GDM1 (cell line): ENCODE measurements at regions not wholly inside any gene's neighbourhood (a gene's known extent, or its start where the extent isn't known, plus 50 kb on each side); places are given as distances from the start of the nearest gene placed in this dataset.
"Not testable (repeated sequence)": the region's sequence is repeated elsewhere in the genome, so short reads cannot be mapped to it uniquely, and the experiment has no call there.

Experiments
- DNase-seq: peaks from one replicate; lab custom pipeline; 2025; lab: John Stamatoyannopoulos, UW

DNA sequence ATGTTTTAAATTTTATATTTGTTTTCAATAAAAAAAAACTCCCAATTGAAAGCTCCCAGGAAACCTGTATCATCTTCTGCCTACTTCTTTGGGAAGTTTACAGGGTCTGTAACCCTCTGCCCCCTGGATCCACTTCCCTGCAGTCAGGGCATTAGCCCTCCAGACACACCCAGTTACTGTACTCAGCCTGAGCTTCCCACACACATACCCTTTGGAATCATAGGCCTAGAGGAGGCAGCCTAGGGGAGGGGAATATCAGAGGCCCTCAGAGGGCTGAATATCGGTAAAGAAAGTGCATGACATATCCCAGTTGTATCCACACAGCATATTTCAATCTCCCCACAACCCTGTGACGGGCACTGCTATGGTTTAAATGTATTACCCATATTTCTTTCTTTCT is 56.2 kb upstream of the TFPI start:
- not testable (repeated sequence) for DNase-seq

DNA sequence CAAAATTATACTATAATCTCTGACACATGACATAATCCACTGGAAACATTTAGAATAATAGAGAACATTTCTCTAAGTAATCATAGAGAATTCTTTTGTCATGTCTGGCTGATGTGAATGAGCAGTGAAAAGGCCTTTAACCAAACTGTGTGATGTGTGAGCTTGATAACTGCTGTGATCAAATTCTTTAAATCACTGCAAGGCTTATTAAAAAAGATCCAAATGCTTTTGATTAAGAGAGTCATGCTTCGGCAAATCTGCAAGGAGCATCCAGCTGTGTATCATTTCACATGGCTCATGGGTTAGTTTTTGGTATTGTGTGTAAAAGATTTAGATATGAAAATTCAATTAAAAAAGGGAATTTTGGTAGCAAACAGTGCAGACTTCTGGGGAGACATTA is 58.6 kb upstream of the TFPI start:
- DNase-seq: no peak

DNA sequence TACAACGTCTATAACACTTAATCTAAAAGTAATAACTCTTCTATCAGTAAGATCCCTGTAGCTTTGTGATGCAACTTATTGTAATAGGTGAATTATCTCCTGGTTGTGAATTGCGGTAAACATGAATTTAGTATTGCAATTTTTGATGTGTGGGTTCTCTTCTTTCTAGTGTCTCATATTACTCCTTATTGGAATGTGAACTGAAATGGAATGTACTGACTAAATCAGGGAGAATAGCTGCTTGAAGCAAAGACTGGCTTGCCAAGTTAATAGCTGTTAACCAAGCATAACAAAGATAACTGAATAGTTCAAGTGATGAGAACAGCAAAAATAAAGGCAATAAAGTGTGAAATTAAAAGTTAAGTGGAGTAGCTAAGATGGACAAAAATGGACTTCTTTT is 60.5 kb upstream of the TFPI start:
- no peak for DNase-seq

DNA sequence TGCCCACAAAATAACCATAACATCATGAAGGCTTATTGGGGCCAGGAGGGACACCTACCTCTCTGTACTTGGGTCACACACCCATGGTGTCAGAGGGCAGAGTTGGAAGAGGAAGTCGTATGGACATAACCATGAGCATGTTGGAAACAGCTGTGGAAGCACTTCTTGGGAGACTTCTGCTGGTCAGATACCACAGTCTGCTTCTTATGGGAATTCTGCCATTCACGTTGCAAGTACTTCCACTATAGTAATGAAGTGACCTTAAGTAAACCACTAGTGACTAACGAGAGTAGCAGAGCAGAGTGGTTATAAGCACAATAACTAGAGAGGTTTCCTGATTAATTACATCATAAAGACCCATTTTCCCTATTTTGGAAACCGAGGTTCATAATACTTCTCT is 61.1 kb upstream of the TFPI start:
- DNase-seq: no peak

DNA sequence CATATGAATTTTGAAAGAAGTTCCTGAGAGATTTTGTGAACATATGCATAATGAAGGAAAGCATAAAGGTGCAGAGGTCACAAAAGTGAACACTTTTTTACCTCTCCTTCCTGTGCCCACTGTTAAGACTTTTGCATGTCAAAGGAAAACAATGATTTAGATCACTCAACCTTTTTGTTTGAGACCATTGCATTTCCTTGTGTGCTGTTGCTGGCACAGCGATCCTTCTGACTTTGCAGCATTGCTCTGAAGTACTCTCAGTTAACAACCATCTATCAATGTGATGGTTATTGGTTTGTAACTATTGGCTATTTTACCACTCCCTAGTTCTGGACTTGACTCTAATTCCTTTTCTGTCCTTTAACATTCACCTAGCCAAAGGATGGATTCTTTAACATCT is 61.7 kb upstream of the TFPI start:
- no peak for DNase-seq

- no peak for DNase-seq
These were observed 62.9 kb upstream of the TFPI start for GRCh38 chr2:187617120-187617519.

GRCh38 chr2:187617905-187618304 is 63.7 kb upstream of the TFPI start:
- no peak for DNase-seq

DNA sequence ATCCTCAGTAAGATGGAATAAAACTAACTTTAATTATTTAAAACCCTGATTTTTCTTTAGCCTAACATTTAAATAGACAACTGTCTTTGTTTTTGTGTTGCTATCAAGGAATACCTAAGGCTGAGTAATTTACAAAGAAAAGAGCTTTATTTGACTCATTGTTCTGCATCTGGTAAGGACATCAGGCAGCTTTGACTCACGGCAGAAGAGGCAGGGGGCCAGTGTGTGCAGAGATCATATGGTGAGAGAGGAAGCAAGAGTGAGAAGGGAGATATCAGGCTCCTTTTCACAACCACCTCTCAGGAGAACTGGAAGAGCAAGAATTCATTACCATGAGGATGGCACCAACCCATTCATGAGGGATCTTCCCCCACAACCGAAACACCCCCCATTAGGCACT is 64.6 kb upstream of the TFPI start:
- no peak for DNase-seq

GRCh38 chr2:187627153-187627552 is 72.9 kb upstream of the TFPI start:
- no peak for DNase-seq

DNA sequence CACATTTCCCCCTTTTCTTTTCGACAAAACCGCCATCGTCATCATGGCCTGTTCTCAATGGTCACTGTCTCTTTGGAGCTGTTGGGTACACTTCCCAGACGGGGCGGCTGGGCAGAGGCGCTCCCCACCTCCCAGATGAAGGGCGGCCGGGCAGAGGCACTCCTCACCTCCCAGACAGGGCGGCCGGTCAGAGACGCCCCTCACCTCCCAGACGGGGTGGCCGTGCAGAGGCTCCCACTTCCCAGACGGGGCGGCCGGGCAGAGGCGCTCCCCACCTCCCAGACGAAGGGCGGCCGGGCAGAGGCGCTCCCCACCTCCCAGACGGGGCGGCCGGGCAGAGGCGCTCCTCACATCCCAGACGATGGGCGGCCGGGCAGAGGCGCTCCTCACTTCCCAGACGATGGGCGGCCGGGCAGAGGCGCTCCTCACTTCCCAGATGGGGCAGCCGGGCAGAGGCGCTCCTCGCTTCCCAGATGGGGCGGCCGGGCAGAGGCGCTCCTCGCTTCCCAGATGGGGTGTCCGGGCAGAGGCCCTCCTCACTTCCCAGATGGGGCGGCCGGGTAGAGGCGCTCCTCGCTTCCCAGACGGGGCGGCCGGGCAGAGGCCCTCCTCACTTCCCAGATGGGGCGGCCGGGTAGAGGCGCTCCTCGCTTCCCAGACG is 82.6 kb upstream of the TFPI start:
- DNase-seq: not testable (repeated sequence)

DNA sequence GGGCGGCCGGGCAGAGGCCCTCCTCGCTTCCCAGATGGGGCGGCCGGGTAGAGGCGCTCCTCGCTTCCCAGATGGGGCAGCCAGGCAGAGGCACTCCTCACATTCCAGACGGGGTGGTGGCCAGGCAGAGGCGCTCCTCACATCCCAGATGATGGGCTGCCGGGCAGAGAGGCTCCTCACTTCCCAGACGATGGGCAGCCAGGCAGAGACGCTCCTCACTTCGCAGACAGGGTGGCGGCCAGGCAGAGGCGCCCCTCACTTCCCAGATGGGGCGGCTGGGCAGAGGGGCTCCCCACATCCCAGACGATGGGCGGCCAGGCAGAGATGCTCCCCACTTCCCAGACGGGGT is 83.1 kb upstream of the TFPI start:
- not testable (repeated sequence) for DNase-seq

- not testable (repeated sequence) for DNase-seq
These were observed 83.5 kb upstream of the TFPI start for GRCh38 chr2:187637771-187638170.

GRCh38 chr2:187638840-187639239 is 84.6 kb upstream of the TFPI start:
- no peak for DNase-seq

DNA sequence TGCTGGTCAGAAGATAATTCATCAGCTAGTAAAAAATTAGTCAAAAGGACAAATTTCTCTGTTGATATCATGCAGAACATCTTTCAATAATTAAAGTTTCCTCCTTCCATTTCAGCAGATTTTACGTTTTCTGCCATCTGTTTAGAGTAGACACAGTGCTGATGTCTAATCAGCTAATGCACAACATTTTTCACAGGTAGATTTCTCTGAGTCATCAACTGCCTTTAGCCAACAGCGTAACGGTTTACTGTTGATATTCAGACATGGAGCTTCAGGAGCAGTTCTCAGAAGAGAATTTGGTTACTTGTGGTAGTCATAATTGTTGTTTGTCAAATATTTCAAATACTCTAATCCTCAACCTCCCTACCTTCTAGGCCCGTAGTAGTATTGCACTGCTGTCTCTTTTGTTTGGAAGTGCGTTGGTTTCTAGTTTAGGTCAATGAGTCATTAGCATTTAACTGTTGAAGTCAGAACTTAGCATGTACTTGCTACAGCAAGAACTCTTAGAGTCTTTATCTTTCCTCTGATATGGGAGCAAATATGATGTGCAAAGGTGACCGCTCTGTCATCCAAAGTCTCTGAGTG is 86.8 kb upstream of the TFPI start:
- DNase-seq: no peak

GRCh38 chr2:187642498-187642897 is 88.3 kb upstream of the TFPI start:
- no peak for DNase-seq

- no peak for DNase-seq
These were observed 90.3 kb upstream of the TFPI start for GRCh38 chr2:187644486-187644885.

DNA sequence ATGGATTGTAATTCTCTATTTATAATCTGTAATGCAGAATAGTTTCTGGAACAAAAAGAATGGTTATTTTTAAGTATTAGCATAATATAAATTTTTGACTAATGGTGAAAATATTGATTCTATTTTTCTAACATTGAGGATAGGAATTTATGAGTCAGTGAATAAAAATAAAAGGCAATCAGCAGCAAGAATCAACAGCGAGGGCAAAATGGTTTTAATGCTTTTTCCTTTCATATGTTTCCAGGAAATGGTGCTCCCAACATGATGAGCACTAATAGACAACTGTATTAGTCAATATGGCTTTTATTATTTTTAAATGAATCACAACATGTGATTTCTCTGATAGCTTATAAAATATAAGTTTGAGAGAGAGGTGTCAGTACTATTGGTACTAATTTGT is 90.7 kb upstream of the TFPI start:
- DNase-seq: no peak

- DNase-seq: no peak
These were observed 92.3 kb upstream of the TFPI start for GRCh38 chr2:187646556-187646955.

DNA sequence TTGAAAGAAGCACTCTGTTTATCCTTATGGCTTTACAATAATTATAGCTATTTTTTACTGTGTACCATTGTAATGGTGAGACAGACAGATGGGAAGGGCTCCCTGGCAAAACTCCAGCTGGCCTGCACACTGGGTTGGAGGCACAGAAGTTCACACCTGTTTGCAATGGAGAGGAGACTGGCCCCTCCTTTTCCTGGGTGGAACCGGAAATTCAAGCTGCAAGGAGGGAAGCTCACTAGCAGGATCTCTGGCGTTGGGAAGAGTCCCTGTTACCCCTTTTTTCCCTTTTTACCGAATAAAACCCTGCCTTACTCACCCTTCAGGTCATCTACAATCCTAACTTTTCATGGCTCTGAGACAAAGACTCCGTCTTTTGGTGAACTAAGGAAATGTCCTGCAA is 100.3 kb upstream of the TFPI start:
- DNase-seq: no peak

- DNase-seq: no peak
These were observed 100.8 kb upstream of the TFPI start for GRCh38 chr2:187655001-187655400.

GRCh38 chr2:187656123-187656522 is 101.9 kb upstream of the TFPI start:
- no peak for DNase-seq

- DNase-seq: no peak
These were observed 104.8 kb upstream of the TFPI start for GRCh38 chr2:187658952-187659525.

- DNase-seq: not testable (repeated sequence)
These were observed 121.8 kb upstream of the TFPI start for GRCh38 chr2:187676050-187676449.

DNA sequence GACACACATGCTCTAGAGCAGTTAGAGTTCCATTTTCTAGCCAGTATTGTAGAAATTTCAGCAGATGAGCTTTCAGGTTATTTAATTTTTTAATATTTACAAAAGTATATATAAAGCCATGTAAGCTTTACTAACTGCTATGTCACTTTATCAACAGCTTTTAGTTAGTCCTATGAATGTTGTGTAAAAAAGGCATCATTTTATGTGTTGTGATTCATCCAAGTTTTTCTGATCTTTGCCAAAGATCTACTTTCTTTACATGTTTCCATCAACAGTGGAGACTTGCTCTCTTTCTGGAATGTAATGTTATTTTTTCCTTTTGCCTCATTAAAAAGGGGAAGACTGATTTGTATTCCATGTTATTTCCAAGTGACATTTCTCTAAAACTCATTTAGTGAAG is 125.2 kb upstream of the TFPI start:
- no peak for DNase-seq
